HG02623 (cell line): ENCODE measurements at regions not wholly inside any gene's neighbourhood (a gene's known extent, or its start where the extent isn't known, plus 50 kb on each side); places are given as distances from the start of the nearest gene placed in this dataset.

Source experiments
- ATAC-seq: cut with Tn5 transposase; IDR thresholded peaks from one replicate; pipeline ENCODE4 v1.9.1; 2021; ENCODE audit warnings: moderate library complexity; ENCODE audit not compliant: unreplicated experiment

DNA sequence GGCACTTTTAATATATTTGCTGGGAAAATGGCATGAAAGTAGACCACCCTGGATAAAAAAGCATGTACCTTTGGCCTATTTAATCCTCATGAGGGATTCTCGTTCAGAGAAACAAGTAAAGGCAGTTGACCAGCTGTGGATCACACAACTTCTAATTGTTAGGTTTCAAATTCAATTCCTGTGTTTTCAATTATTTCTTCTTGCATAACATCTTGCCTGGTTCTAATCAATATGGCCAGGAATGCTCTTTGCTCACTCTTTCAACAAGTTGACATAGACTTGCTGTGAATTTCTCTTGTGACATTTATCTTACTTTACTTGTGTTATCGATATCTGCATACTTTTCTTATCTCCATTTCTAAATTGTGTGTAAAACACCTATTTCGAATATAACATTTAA is 211.8 kb downstream of the SLC7A11 start:
- no peak for ATAC-seq

DNA sequence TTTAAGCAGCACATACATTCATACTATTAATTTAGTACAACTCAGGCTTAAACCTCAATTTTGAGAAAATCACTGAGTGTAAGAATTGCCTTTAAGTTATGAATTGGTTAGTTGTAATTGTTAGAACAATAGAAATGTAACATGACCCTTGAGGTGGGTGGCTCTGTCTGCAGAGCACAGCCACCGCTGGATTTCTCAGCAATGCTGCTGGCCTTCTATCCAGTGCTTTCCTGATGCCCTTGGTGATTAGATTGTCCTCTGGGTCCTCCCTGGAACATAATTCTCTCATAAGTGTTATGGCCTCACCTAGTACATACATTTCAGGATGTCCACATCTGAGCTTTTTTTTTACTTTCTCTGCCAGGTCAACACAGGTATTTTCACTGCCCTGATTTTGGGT is 213.2 kb downstream of the SLC7A11 start:
- ATAC-seq: no peak

DNA sequence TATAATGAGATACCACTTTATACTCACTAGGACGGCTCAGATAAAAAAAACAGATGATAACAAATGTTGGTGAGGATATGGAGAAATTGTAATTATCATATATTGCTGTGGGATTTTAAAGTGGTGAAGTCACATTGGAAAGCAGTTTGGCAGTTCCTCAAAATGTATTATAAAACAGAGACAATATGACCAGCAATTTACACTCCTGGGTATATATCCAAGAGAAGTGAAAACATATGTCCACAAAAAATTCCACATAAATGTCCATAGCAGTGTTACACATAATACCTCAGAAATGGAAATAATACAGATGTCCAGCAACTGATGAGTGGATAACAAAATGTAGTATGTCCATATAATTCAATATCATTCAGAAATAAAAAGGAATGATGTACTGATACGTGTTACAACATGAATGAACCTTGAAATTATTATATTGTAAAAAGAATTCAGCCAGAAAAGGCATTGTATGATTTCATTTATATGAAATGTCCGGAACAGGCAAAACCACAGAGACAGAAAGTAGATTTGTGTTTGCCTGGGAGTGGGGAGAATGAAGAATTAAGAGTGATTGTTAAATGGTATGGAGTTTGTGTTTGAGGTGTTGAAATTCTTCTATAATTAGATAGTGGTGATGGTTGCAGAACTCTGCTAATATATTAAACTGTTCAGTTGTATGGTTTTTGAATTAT is 220.9 kb downstream of the SLC7A11 start:
- ATAC-seq: no peak

- peak; percentile 52 for ATAC-seq
These were observed 227.4 kb downstream of the SLC7A11 start for GRCh38 chr4:138014590-138015288.

- ATAC-seq: no peak
These were observed 228.5 kb downstream of the SLC7A11 start for GRCh38 chr4:138013625-138014024.

GRCh38 chr4:138010639-138011038 is 231.5 kb downstream of the SLC7A11 start:
- ATAC-seq: peak; percentile 62

DNA sequence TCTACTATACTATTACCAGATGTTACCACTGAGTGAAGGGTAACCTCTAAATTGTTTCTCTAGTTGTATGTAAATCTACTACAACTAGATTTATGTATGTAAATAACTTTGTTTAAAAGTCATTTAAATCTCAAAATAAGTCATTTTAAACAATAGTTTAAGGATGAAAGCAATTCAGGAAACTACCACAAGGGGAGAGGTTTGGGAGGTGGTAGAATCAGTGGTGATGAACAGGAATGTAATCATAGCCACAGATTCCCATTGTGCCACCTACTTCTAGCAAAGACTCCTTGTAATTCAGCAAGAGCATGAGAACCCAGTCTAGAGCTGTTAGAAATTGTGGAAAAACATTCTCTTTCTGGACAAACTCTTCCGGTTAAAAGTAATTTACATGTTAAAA is 234.6 kb downstream of the SLC7A11 start:
- no peak for ATAC-seq

- ATAC-seq: no peak
These were observed 236.7 kb downstream of the SLC7A11 start for GRCh38 chr4:138005486-138005885.

DNA sequence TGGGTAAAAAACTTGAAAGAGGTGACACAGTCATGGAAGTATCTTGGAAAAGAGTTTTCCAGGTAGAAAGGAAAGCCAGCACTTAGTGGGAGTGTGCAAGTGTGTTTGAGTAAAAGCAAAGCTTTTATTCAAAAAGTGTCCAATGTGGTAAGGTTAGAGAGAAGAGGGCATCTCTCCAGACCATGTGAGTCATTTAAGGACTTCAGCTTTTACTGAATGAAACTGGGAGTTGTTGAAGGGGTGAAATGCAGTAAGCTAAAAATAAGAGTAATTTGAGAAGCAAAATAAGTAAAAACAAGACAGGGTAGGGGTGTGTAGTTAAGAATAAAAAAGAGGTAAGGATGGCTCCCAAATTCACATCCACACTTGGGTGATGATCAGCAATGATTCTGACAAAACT is 238.9 kb downstream of the SLC7A11 start:
- peak; percentile 98 for ATAC-seq

DNA sequence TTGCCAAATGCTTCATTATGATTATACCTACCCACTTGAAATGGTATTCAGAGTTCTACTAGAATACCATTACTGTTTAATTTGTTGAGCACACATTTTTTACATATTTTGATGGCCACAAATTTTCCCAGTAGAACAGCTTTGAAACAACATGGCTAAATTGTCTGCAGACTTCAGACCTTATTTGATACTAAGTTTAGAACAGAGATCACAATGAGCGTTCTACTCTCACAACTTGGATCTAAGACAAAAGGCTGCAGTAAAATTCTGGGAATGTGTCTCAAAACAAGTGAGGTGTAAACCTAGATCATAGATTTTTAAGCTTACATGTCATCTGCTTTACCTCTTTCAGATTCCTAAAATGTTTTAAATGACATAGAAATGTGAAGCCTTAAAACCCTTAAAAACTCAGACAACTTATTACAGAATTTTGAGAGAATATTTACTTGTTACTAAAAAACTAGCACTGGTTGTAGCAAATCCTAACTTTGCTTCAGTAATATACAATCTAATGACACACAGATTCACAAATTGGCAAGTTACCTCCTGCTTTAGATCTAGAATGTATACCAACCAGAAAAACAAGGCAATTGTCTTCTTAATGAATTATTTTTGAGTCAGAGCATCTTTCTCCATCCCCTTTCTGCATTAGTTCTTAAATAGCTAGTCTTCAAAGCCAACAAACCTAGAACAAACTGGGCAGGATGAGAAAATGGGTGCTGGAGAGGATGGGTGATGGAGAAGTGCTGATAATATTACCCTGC is 243.3 kb downstream of the SLC7A11 start:
- no peak for ATAC-seq

DNA sequence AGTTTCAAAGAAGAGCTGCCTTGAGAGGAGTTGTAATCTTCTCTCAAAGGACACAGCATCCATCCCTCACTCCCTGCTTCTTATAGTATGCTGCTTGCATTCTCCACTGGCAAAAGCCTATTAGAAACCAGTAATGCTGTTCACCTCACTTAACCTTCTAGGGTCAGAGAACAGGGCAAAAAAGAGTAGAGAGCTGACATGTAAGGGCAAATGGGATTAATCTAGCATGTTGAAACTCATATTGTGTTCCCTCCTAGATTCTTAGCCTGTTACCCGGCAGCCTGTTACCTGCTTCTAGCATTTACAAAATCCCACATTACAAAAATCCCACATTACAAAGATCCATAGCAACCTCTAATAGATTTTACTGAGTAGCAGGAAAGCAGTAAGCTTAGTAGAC is 244.7 kb downstream of the SLC7A11 start:
- ATAC-seq: no peak

DNA sequence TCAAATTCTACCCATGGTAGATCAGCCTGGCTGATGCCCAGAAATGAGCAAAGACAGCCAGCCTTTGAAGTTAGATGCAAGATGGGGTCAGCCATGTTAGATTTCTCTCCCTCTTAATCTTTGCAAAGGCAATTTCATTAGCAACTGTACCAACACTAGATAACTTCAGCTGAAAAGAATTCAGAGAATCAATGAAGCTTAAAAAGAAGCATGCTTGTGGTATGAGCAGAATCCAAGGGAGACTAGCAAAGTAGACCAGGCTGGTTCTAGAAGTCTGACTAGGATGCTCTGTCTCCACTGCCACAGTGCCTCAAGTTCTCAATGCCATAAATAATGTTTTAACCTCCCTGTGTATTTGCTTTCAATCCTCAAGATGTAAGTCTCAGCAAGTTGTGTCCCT is 247.3 kb downstream of the SLC7A11 start:
- ATAC-seq: no peak

GRCh38 chr4:137993232-137993631 is 248.9 kb downstream of the SLC7A11 start:
- no peak for ATAC-seq

- no peak for ATAC-seq
These were observed 260.9 kb downstream of the SLC7A11 start for GRCh38 chr4:137981277-137981676.

DNA sequence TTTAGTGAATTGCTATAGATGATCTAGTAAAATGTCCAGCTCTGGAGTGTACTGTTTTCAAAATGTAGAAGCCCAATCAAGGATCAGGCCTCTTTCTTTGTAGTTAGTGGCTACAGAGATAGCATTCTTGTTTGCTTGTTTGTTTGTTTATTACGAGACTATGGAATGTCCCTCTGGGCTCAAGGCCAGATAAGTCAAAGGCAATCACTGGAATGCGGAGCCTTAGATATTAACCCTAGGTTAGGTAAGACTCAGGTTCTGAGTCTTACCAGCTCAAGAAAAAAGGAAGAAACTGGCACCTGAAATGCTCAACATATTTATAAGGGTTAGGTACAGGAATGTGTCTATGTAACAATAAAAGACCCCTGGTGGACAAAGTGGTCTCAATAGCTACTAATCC is 261.5 kb downstream of the SLC7A11 start:
- ATAC-seq: no peak

DNA sequence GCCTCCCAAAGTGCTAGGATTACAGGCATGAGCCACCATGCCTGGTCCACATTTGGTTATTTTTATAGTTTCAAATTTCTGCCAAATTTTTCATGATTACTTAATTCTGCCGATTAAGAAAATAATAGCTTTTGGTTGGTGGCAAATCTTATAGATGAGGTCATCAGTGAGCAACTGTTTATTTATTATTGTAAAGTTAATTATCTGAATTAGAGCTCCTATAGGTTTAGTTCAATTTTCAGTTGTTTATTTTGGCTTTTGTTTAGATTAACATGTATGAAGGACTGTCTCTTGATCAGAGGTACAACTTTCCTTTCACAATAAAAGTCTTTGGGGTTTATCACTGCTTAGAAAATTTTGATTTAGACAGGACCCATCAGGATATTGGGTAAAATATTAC is 262.2 kb downstream of the SLC7A11 start:
- no peak for ATAC-seq

- ATAC-seq: no peak
These were observed 273.0 kb downstream of the SLC7A11 start for GRCh38 chr4:137968956-137969678.

- ATAC-seq: no peak
These were observed 274.5 kb downstream of the SLC7A11 start for GRCh38 chr4:137967480-137968190.

DNA sequence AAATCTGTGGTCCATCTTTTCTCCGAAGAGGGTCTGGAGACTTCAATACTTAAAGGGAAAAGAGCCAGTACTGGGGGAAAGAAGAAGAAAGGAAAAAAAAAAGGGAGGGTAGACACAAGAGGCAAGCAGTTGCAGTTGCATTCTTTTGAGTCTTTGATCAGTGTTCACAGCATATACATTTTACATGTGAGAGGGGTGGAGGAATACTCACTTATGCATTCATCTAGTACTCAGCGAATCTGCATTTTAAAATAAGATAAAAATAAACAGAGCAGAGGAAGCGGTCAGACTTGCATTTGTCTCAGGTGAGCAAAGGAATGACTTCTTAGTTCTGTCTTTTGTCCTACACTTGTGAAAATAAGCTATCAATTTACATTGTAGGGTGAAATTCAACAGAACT is 275.6 kb downstream of the SLC7A11 start:
- ATAC-seq: no peak

DNA sequence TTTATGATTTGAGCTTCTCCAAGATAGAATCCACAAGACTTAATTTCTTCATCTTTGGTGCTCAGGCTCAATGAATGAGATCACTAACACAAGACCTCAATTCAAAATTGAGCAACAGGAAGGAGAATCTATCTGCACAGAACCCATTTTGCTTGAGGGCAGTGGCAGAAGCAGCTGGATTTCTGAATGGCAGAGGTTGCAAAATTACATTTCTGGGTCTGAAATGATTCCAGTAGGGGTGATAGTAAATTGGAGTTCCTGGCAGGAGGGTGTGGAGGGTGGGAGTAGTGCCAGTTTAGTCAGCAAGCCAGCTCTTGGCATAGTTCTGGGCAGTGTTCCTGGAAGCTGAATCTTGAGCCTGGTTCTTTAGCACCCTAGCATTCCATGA is 281.1 kb downstream of the SLC7A11 start:
- ATAC-seq: no peak
